ENCODE measurements at regions not wholly inside any gene's neighbourhood (a gene's known extent, or its start where the extent isn't known, plus 50 kb on each side); places are given as distances from the start of the nearest gene placed in this dataset.

- TF ChIP-seq POLR2A (IDR thresholded peaks at IDR 0.05) (no peak), CTCF (IDR thresholded peaks at IDR 0.05) (no peak)
These were observed 131.5 kb upstream of the CENPE start for GRCh38 chr4:103329642-103330041.
